Lower lobe of right lung (tissue), 2 donors: ENCODE measurements at regions not wholly inside any gene's neighbourhood (a gene's known extent, or its start where the extent isn't known, plus 50 kb on each side); places are given as distances from the start of the nearest gene placed in this dataset.

Experiments used
- ATAC-seq, 2 donors: fragments of 200-7000 bp; cut with Tn5 transposase; one replicate each; pipeline ENCODE4 v1.9.1; 2020 to 2022; ENCODE audit warnings: mild to moderate bottlenecking in 2 of 2, moderate library complexity in 2 of 2
- DNase-seq: peaks from one replicate; pipeline ENCODE4 v3.0.0-alpha.2; 2020
- H3K27ac ChIP-seq: fragments of 200-600 bp; one replicate; pipeline ENCODE4 v1.8.0; 2022
- H3K27me3 ChIP-seq: fragments of 200-600 bp; one replicate; pipeline ENCODE4 v1.8.0; 2022; ENCODE audit warnings: low read depth
- H3K36me3 ChIP-seq: fragments of 200-600 bp; one replicate; pipeline ENCODE4 v1.8.0; 2022; ENCODE audit warnings: mild to moderate bottlenecking
- H3K4me1 ChIP-seq: fragments of 200-600 bp; one replicate; pipeline ENCODE4 v1.8.0; 2022
- H3K4me3 ChIP-seq: fragments of 200-600 bp; one replicate; pipeline ENCODE4 v1.8.0; 2022; ENCODE audit warnings: mild to moderate bottlenecking
- H3K9me3 ChIP-seq: fragments of 200-600 bp; one replicate; pipeline ENCODE4 v1.8.0; 2022
- intact Hi-C: fragments of 100-400 bp; cut with DNase I; formaldehyde crosslinking; loops from one replicate; pipeline ENCODE4 v1.11.0; 2022
- TF ChIP-seq, protein P1 (sequence below): fragments of 200-600 bp; IDR thresholded peaks from one replicate; pipeline ENCODE4 v1.8.0; 2022; ENCODE audit warnings: antibody characterized with exemption, mild to moderate bottlenecking
- donor health status: DM: no; HTN: yes; CAD: no; lungs with severe emphysema.

- Histone ChIP-seq H3K27ac (no peak overlapping the region), H3K27me3 (no peaks in the 10 kb centered on the region), H3K36me3 (no peaks in the 10 kb centered on the region), H3K4me3 (no peak overlapping the region), H3K9me3 (no peaks in the 10 kb centered on the region), H3K4me1 (no peaks in the 10 kb centered on the region)
- TF ChIP-seq, protein P1, sequence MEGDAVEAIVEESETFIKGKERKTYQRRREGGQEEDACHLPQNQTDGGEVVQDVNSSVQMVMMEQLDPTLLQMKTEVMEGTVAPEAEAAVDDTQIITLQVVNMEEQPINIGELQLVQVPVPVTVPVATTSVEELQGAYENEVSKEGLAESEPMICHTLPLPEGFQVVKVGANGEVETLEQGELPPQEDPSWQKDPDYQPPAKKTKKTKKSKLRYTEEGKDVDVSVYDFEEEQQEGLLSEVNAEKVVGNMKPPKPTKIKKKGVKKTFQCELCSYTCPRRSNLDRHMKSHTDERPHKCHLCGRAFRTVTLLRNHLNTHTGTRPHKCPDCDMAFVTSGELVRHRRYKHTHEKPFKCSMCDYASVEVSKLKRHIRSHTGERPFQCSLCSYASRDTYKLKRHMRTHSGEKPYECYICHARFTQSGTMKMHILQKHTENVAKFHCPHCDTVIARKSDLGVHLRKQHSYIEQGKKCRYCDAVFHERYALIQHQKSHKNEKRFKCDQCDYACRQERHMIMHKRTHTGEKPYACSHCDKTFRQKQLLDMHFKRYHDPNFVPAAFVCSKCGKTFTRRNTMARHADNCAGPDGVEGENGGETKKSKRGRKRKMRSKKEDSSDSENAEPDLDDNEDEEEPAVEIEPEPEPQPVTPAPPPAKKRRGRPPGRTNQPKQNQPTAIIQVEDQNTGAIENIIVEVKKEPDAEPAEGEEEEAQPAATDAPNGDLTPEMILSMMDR = no peak
- intact Hi-C loops = no loop called here
- DNase-seq (no peak), ATAC-seq (no peak)
Measured at GRCh38 chr5:21685522-21685921, 1167.6 kb downstream of the CDH12 start.

- no peak overlapping the region for H3K27ac ChIP-seq
- intact Hi-C loops = no loop called here
- H3K36me3 ChIP-seq = no peaks in the 10 kb centered on the region
- no peaks in the 10 kb centered on the region for H3K27me3 ChIP-seq
- H3K9me3 ChIP-seq = no peaks in the 10 kb centered on the region
- DNase-seq (no peak), ATAC-seq (no peak)
- TF ChIP-seq, protein P1 = no peak
- H3K4me1 ChIP-seq = no peaks in the 10 kb centered on the region
- H3K4me3 ChIP-seq = no peak overlapping the region
Measured at GRCh38 chr5:21684992-21685391, 1168.2 kb downstream of the CDH12 start.

DNA sequence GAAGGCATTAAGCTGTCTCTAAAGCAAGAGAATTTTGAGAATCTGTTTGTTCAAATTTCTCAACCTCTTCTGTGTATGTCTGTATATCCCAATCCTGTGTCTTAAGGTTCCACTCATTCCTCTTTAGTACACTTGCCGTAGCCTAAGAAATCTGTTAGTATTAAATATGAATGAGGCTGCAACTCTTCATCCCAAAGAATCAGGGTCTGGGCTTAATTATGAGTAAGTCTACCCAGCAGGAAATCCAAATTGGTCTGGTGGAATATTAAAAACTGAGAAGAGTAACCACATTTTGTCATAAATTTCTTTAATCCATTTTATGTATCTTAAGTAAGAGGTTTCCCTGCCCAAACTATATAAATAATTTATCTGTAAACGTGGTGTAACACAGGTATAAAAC, 1171.2 kb downstream of the CDH12 start:
- H3K9me3 ChIP-seq = no peaks in the 10 kb centered on the region

DNA sequence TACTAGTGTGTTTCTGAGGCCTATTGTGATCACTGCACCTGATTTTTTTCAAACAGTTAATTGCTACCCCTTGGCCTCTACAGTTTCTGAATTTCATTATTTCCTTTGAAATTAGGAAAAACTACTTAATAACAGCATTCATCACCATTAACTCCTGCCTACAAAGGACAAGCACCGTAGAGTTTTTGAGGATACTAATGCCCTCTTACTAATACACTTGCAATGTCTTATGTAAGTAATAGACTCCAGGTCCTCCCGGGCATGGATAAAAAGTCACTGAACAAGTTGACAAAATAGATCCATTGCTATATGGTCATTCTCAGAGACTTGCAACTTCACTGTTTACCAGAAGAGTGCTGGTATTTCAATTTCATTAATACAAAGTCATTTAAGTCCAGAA, 1172.5 kb downstream of the CDH12 start:
- Histone ChIP-seq H3K4me1 (no peaks in the 10 kb centered on the region), H3K27ac (no peak overlapping the region), H3K27me3 (no peaks in the 10 kb centered on the region), H3K9me3 (no peaks in the 10 kb centered on the region), H3K4me3 (no peak overlapping the region), H3K36me3 (no peaks in the 10 kb centered on the region)
- ATAC-seq (no peak), DNase-seq (no peak)
- intact Hi-C loops = no loop called here
- TF ChIP-seq, protein P1 = no peak

More for the DNA sequence above, 1171.2 kb downstream of the CDH12 start:
- H3K27ac ChIP-seq = no peak overlapping the region
- no peak for ATAC-seq
- no peak overlapping the region for H3K4me3 ChIP-seq
- H3K27me3 ChIP-seq = no peaks in the 10 kb centered on the region
- no peaks in the 10 kb centered on the region for H3K36me3 ChIP-seq
- intact Hi-C loops = no loop called here
- DNase-seq = no peak
- no peaks in the 10 kb centered on the region for H3K4me1 ChIP-seq
- TF ChIP-seq, protein P1 = no peak

DNA sequence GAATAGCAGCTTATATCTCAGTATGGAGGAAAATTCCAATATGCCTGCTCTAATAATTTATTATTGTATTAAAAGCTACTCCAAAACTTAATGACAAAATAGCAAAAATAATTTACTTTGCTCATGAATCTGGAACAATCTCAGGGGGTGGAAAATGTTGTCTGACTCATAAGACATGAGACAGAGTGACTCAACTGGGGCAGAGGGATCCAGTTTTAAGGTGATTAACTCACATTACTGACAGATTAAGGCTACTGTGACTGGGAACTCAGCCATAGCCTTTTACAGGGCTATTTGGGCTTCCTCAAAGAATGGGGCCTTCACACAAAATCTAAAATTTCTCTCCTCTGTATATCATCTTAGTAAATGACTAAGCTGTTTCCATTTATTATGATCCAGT, 1172.9 kb downstream of the CDH12 start:
- DNase-seq (no peak), ATAC-seq (no peak)
- no peak overlapping the region for H3K27ac ChIP-seq
- H3K9me3 ChIP-seq = no peaks in the 10 kb centered on the region
- no peaks in the 10 kb centered on the region for H3K36me3 ChIP-seq
- intact Hi-C loops = no loop called here
- H3K27me3 ChIP-seq = no peaks in the 10 kb centered on the region
- TF ChIP-seq, protein P1 = no peak
- H3K4me1 ChIP-seq = no peaks in the 10 kb centered on the region
- no peak overlapping the region for H3K4me3 ChIP-seq

DNA sequence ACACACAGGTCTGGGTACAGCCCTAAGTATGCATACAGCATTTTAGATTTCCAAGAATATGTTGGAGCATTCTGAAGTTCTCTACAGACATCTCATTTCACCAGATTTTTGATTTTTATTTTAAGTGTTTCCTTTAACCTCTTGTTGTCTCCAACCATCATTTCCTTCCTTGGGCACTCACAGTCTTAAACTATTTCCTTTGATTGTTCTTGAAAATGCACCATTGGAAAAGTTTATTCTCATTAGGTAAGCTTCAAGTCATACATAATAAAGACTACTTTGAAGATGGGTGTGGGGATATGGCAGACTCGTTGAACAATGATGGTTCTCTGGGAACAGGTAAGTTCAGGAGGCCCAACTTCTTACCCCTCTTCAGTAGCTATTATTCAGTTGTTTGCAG, 1174.6 kb downstream of the CDH12 start:
- no peak for DNase-seq
- no peaks in the 10 kb centered on the region for H3K36me3 ChIP-seq
- no peak overlapping the region for H3K27ac ChIP-seq
- H3K9me3 ChIP-seq = no peaks in the 10 kb centered on the region
- no peaks in the 10 kb centered on the region for H3K27me3 ChIP-seq
- intact Hi-C loops = no loop called here
- TF ChIP-seq, protein P1 = no peak
- no peaks in the 10 kb centered on the region for H3K4me1 ChIP-seq
- ATAC-seq = no peak
- H3K4me3 ChIP-seq = no peak overlapping the region
